ENCODE measurements at regions not wholly inside any gene's neighbourhood (a gene's known extent, or its start where the extent isn't known, plus 50 kb on each side); places are given as distances from the start of the nearest gene placed in this dataset.

GRCh38 chr6:102553214-102553613, 1159.7 kb downstream of the GRIK2 start:
- TF ChIP-seq POLR2A (IDR thresholded peaks at IDR 0.05; ENCODE audit: low read length) (no peak), GATA1 (IDR thresholded peaks at IDR 0.05; ENCODE audit: low read depth, low read length) (no peak)
